ENCODE measurements at regions not wholly inside any gene's neighbourhood (a gene's known extent, or its start where the extent isn't known, plus 50 kb on each side); places are given as distances from the start of the nearest gene placed in this dataset.

- TF ChIP-seq ZNF580 (CRISPR knock-in tag; IDR thresholded peaks at IDR 0.05; ENCODE audit: borderline replicate concordance, low read depth) (no peak; the same call in 1 of the 2 replicates), BRD4 (CRISPR knock-in tag; IDR thresholded peaks at IDR 0.05) (peak; percentile 52; the same call in 1 of the 2 replicates), ZNF121 (CRISPR knock-in tag; IDR thresholded peaks at IDR 0.05) (no peak), TCF7 (IDR thresholded peaks at IDR 0.05; ENCODE audit: low read depth) (peak; percentile 98), MLXIP (CRISPR knock-in tag; IDR thresholded peaks at IDR 0.05; ENCODE audit: borderline replicate concordance) (peak; percentile 44; the same call in 1 of the 2 replicates), ATF3 (CRISPR knock-in tag; IDR thresholded peaks at IDR 0.05) (peak; percentile 82), KDM6A (CRISPR knock-in tag; IDR thresholded peaks at IDR 0.05; ENCODE audit: low read depth) (peak; percentile 45; the same call in 1 of the 2 replicates), MTF1 (CRISPR knock-in tag; IDR thresholded peaks at IDR 0.05) (no peak), ARNT (IDR thresholded peaks at IDR 0.05) (peak; percentile 60; the same call in 1 of the 2 replicates), RCOR2 (CRISPR knock-in tag; IDR thresholded peaks at IDR 0.05) (peak; percentile 61; the same call in 1 of the 2 replicates), ATF1 (CRISPR knock-in tag; IDR thresholded peaks at IDR 0.05) (0 out of 2 replicates have a peak, but pooled peaks have one; percentile 39), ZNF646 (CRISPR knock-in tag; IDR thresholded peaks at IDR 0.05) (0 out of 2 replicates have a peak, but pooled peaks have one; percentile 27), E2F5 (CRISPR knock-in tag; conservative IDR thresholded peaks at IDR 0.05) (no peak)
- TF ChIP-seq, protein P1, sequence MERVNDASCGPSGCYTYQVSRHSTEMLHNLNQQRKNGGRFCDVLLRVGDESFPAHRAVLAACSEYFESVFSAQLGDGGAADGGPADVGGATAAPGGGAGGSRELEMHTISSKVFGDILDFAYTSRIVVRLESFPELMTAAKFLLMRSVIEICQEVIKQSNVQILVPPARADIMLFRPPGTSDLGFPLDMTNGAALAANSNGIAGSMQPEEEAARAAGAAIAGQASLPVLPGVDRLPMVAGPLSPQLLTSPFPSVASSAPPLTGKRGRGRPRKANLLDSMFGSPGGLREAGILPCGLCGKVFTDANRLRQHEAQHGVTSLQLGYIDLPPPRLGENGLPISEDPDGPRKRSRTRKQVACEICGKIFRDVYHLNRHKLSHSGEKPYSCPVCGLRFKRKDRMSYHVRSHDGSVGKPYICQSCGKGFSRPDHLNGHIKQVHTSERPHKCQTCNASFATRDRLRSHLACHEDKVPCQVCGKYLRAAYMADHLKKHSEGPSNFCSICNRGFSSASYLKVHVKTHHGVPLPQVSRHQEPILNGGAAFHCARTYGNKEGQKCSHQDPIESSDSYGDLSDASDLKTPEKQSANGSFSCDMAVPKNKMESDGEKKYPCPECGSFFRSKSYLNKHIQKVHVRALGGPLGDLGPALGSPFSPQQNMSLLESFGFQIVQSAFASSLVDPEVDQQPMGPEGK (CRISPR knock-in tag; IDR thresholded peaks at IDR 0.05) = no peak
These were observed 145.4 kb upstream of the TMEM170B start (continued) for GRCh38 chr6:11391934-11392777.

All from HepG2 (cell line).